ENCODE measurements at regions not wholly inside any gene's neighbourhood (a gene's known extent, or its start where the extent isn't known, plus 50 kb on each side); places are given as distances from the start of the nearest gene placed in this dataset.

- H3K4me3 ChIP-seq (ENCODE audit: low read depth in 2 of 2, low read length in 2 of 2): no peak overlapping the region
- no TSS peak for BruUV-seq (replicated peaks)
- CTCF ChIA-PET: no interaction called here
- H3K9me3 ChIP-seq (ENCODE audit: control insufficient read depth, insufficient read depth, low read depth, low read length): no peaks in the 10 kb centered on the region
- in situ Hi-C loops (cut with HindIII; ENCODE audit: low pct_unique_long_range_greater_than_20kb, low sequenced_read_pairs) (no loop called here), intact Hi-C loops (cut with micrococcal nuclease; ENCODE audit: unreplicated experiment) (no loop called here)
- no peak for TF ChIP-seq CTCF (IDR thresholded peaks at IDR 0.05)
- DNase-seq (ENCODE audit: low read depth, low spot score) (no peak), ATAC-seq (no peak)
- H3K27me3 ChIP-seq (ENCODE audit: control insufficient read depth, insufficient read depth, low read length): no peaks in the 10 kb centered on the region
- no peak overlapping the region for H3K27ac ChIP-seq (ENCODE audit: low read length)
- no peaks in the 10 kb centered on the region for H3K36me3 ChIP-seq (ENCODE audit: control insufficient read depth, insufficient read depth, low read length)
- POLR2A ChIA-PET: no interaction called here
- H3K4me1 ChIP-seq (ENCODE audit: control insufficient read depth, insufficient read depth, low read length): no peaks in the 10 kb centered on the region
These were observed 640.2 kb downstream of the PTPRC start for GRCh38 chr1:199279067-199279466.

DNA sequence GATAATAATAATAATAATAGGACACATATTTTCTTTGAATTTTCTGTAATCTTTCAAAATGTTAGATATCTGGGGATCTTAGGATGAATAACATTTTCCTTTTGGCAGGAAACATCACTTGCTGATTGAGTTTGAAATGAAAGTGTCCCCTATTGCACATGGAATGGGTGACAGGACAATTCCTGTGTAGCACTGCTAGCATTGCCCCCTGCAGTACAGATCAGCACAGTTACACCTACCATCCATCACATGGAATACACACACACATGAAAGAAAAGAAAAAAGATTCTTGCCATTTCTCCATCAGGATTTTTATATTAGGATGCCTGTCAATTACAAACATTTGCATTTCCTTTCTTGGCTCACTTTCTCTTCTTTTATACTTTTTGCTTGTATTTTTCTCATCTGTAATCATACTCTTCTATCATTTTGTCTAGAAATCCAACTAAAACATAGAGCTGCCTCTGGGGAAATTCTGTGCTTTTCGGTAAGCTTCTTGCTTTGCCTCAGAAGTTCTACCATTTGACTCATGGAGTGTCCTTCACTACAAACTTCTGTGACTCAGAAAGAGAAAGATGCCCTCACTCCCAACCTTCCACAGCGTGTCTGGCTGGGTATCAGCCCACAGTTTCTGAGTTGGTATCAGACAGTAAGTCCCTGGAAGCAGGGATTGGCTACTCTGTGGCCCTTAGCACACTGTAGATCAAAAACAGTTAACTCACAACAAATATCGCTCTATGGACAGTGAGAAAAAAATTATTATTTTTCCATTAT is 641.2 kb downstream of the PTPRC start:
- H3K9me3 ChIP-seq (ENCODE audit: control insufficient read depth, insufficient read depth, low read depth, low read length): no peaks in the 10 kb centered on the region
- no peak overlapping the region for H3K4me3 ChIP-seq (ENCODE audit: low read depth in 2 of 2, low read length in 2 of 2)
- no peaks in the 10 kb centered on the region for H3K4me1 ChIP-seq (ENCODE audit: control insufficient read depth, insufficient read depth, low read length)
- intact Hi-C loops (cut with micrococcal nuclease; ENCODE audit: unreplicated experiment): no loop called here
- in situ Hi-C loops (cut with HindIII; ENCODE audit: low pct_unique_long_range_greater_than_20kb, low sequenced_read_pairs): no loop called here
- no peak overlapping the region for H3K27ac ChIP-seq (ENCODE audit: low read length)
- ATAC-seq (no peak), DNase-seq (ENCODE audit: low read depth, low spot score) (no peak)
- BruUV-seq (replicated peaks): no TSS peak
- CTCF ChIA-PET: no interaction called here
- POLR2A ChIA-PET: no interaction called here
- TF ChIP-seq TCF7L2 (IDR thresholded peaks at IDR 0.05; ENCODE audit: low read depth, low read length) (no peak), CTCF (IDR thresholded peaks at IDR 0.05) (peak; percentile 12; the same call in 1 of the 2 replicates), SIN3A (IDR thresholded peaks at IDR 0.05; ENCODE audit: borderline replicate concordance, insufficient read depth, low read depth, low read length) (no peak)
- H3K36me3 ChIP-seq (ENCODE audit: control insufficient read depth, insufficient read depth, low read length): no peaks in the 10 kb centered on the region
- H3K27me3 ChIP-seq (ENCODE audit: control insufficient read depth, insufficient read depth, low read length): no peaks in the 10 kb centered on the region

GRCh38 chr1:199282751-199283305 is 644.0 kb downstream of the PTPRC start:
- no TSS peak for BruUV-seq (replicated peaks)
- no peak for TF ChIP-seq SIN3A (IDR thresholded peaks at IDR 0.05; ENCODE audit: borderline replicate concordance, insufficient read depth, low read depth, low read length)
- no peak for TF ChIP-seq TCF7L2 (IDR thresholded peaks at IDR 0.05; ENCODE audit: low read depth, low read length)
- TF ChIP-seq, protein P1, sequence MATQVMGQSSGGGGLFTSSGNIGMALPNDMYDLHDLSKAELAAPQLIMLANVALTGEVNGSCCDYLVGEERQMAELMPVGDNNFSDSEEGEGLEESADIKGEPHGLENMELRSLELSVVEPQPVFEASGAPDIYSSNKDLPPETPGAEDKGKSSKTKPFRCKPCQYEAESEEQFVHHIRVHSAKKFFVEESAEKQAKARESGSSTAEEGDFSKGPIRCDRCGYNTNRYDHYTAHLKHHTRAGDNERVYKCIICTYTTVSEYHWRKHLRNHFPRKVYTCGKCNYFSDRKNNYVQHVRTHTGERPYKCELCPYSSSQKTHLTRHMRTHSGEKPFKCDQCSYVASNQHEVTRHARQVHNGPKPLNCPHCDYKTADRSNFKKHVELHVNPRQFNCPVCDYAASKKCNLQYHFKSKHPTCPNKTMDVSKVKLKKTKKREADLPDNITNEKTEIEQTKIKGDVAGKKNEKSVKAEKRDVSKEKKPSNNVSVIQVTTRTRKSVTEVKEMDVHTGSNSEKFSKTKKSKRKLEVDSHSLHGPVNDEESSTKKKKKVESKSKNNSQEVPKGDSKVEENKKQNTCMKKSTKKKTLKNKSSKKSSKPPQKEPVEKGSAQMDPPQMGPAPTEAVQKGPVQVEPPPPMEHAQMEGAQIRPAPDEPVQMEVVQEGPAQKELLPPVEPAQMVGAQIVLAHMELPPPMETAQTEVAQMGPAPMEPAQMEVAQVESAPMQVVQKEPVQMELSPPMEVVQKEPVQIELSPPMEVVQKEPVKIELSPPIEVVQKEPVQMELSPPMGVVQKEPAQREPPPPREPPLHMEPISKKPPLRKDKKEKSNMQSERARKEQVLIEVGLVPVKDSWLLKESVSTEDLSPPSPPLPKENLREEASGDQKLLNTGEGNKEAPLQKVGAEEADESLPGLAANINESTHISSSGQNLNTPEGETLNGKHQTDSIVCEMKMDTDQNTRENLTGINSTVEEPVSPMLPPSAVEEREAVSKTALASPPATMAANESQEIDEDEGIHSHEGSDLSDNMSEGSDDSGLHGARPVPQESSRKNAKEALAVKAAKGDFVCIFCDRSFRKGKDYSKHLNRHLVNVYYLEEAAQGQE (IDR thresholded peaks at IDR 0.05; ENCODE audit: insufficient read depth in 1 of 2, low read depth in 2 of 2, low read length in 1 of 2): no peak
- TF ChIP-seq CTCF (IDR thresholded peaks at IDR 0.05): no peak
- TF ChIP-seq POLR2AphosphoS5 (IDR thresholded peaks at IDR 0.05; ENCODE audit: low read depth, low read length): no peak
- no peak for DNase-seq (ENCODE audit: low read depth, low spot score)
- H3K27ac ChIP-seq (ENCODE audit: low read length): no peak overlapping the region
- intact Hi-C loops (cut with micrococcal nuclease; ENCODE audit: unreplicated experiment): no loop called here
- H3K4me3 ChIP-seq (ENCODE audit: low read depth in 2 of 2, low read length in 2 of 2): no peak overlapping the region
- no peaks in the 10 kb centered on the region for H3K4me1 ChIP-seq (ENCODE audit: control insufficient read depth, insufficient read depth, low read length)
- H3K27me3 ChIP-seq (ENCODE audit: control insufficient read depth, insufficient read depth, low read length): no peaks in the 10 kb centered on the region
- CTCF ChIA-PET: interaction anchor here (0.6 kb wide), 1 partner anchor 18 kb away, joined by 3 read pairs; no protein-coding TSS in a partner anchor
- no peaks in the 10 kb centered on the region for H3K9me3 ChIP-seq (ENCODE audit: control insufficient read depth, insufficient read depth, low read depth, low read length)
- H3K36me3 ChIP-seq (ENCODE audit: control insufficient read depth, insufficient read depth, low read length): no peaks in the 10 kb centered on the region
- POLR2A ChIA-PET: no interaction called here
- no peak for ATAC-seq
- in situ Hi-C loops (cut with HindIII; ENCODE audit: low pct_unique_long_range_greater_than_20kb, low sequenced_read_pairs): no loop called here
